Stimulated activated naive CD4-positive, alpha-beta T cell (primary cell): ENCODE measurements at regions not wholly inside any gene's neighbourhood (a gene's known extent, or its start where the extent isn't known, plus 50 kb on each side); places are given as distances from the start of the nearest gene placed in this dataset.
"Not testable (repeated sequence)": the region's sequence is repeated elsewhere in the genome, so short reads cannot be mapped to it uniquely, and the experiment has no call there.

Experiments
- DNase-seq, 6 experiments: peaks; one replicate each; lab custom pipeline; 2025; lab: John Stamatoyannopoulos, UW

GRCh38 chr11:69887330-69887729, 68.1 kb upstream of the FGF3 start:
- no peak for DNase-seq

GRCh38 chr11:69887841-69888427, 68.7 kb upstream of the FGF3 start:
- no peak for DNase-seq

GRCh38 chr11:69888483-69889181, 69.4 kb upstream of the FGF3 start:
- peak; percentile 7 to 64 (median 46) for DNase-seq

GRCh38 chr11:69889400-69890318, 70.4 kb upstream of the FGF3 start:
- DNase-seq: no peak

- no peak for DNase-seq
Observed at GRCh38 chr11:69890476-69890875, 71.3 kb upstream of the FGF3 start.

- DNase-seq: no peak
Observed at GRCh38 chr11:69891421-69892236, 72.4 kb upstream of the FGF3 start.

- DNase-seq: no peak
Observed at GRCh38 chr11:69892237-69892985, 73.2 kb upstream of the FGF3 start.

GRCh38 chr11:69892986-69893555, 73.9 kb upstream of the FGF3 start:
- DNase-seq: no peak

- no peak for DNase-seq
Observed at GRCh38 chr11:69893631-69894030, 74.4 kb upstream of the FGF3 start.

GRCh38 chr11:69894181-69894611, 75.0 kb upstream of the FGF3 start:
- no peak for DNase-seq

GRCh38 chr11:69894648-69895047, 75.4 kb upstream of the FGF3 start:
- no peak for DNase-seq

GRCh38 chr11:69896250-69896649, 77.0 kb upstream of the FGF3 start:
- no peak for DNase-seq

- no peak for DNase-seq
Observed at GRCh38 chr11:69898123-69898522, 78.9 kb upstream of the FGF3 start.

GRCh38 chr11:69899957-69900821, 81.0 kb upstream of the FGF3 start:
- no peak for DNase-seq

- DNase-seq: not testable (repeated sequence)
Observed at GRCh38 chr11:69900822-69901302, 81.6 kb upstream of the FGF3 start.

- DNase-seq: no peak
Observed at GRCh38 chr11:69902337-69902736, 83.1 kb upstream of the FGF3 start.

- no peak for DNase-seq
Observed at GRCh38 chr11:69903211-69903610, 84.0 kb upstream of the FGF3 start.

- DNase-seq: no peak
Observed at GRCh38 chr11:69904161-69904973, 85.2 kb upstream of the FGF3 start.
